ENCODE measurements at regions not wholly inside any gene's neighbourhood (a gene's known extent, or its start where the extent isn't known, plus 50 kb on each side); places are given as distances from the start of the nearest gene placed in this dataset.
A peak's percentile ranks its signal among the peaks of the same experiment; 100 is the strongest.

DNA sequence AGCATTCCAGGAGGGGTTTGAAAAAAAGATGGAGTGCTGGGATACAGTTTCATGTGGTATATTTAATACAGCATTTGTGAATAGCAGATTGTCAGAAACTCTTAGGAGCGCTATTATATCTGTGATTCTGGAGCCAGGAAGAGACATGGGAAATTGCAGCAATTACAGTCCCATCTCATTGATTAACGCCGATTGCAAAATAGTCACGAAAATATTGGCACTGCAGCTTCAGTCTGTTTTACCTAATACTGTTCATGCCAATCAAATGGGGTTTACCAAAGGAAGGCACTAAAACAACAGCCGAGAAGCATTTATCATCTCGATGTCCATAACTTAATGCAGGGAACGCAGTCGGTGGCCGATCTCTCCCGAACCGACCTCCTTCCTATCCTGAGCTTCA, 295.8 kb downstream of the TEX29 start:
- no peaks in the 10 kb centered on the region for H3K9me2 ChIP-seq (ENCODE audit: insufficient read depth, low read length)
- TF ChIP-seq, protein P1, sequence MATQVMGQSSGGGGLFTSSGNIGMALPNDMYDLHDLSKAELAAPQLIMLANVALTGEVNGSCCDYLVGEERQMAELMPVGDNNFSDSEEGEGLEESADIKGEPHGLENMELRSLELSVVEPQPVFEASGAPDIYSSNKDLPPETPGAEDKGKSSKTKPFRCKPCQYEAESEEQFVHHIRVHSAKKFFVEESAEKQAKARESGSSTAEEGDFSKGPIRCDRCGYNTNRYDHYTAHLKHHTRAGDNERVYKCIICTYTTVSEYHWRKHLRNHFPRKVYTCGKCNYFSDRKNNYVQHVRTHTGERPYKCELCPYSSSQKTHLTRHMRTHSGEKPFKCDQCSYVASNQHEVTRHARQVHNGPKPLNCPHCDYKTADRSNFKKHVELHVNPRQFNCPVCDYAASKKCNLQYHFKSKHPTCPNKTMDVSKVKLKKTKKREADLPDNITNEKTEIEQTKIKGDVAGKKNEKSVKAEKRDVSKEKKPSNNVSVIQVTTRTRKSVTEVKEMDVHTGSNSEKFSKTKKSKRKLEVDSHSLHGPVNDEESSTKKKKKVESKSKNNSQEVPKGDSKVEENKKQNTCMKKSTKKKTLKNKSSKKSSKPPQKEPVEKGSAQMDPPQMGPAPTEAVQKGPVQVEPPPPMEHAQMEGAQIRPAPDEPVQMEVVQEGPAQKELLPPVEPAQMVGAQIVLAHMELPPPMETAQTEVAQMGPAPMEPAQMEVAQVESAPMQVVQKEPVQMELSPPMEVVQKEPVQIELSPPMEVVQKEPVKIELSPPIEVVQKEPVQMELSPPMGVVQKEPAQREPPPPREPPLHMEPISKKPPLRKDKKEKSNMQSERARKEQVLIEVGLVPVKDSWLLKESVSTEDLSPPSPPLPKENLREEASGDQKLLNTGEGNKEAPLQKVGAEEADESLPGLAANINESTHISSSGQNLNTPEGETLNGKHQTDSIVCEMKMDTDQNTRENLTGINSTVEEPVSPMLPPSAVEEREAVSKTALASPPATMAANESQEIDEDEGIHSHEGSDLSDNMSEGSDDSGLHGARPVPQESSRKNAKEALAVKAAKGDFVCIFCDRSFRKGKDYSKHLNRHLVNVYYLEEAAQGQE (IDR thresholded peaks at IDR 0.05; ENCODE audit: borderline replicate concordance): peak; percentile 37
- no peak for TF ChIP-seq TAF1 (IDR thresholded peaks at IDR 0.05; ENCODE audit: low read depth)
- H3F3A ChIP-seq (ENCODE audit: insufficient read depth, low read length, poor library complexity, severe bottlenecking): no peaks in the 10 kb centered on the region
- H3K36me3 ChIP-seq (ENCODE audit: insufficient read depth, low read length): no peaks in the 10 kb centered on the region
- no peak overlapping the region for H2AFZ ChIP-seq (ENCODE audit: low read depth, low read length)
- H4K20me1 ChIP-seq (ENCODE audit: insufficient read depth): no peaks in the 10 kb centered on the region
- H3K27me3 ChIP-seq (ENCODE audit: insufficient read depth, low read depth, low read length): no peaks in the 10 kb centered on the region
- H3K9ac ChIP-seq (ENCODE audit: low read length): no peak overlapping the region
- H3K79me2 ChIP-seq (replicated peaks; ENCODE audit: insufficient read depth, low read length): no peaks in the 10 kb centered on the region
- H3K27ac ChIP-seq (ENCODE audit: low read length): no peak overlapping the region
- no peaks in the 10 kb centered on the region for H3K9me3 ChIP-seq (ENCODE audit: low read length)
- H3K4me2 ChIP-seq (ENCODE audit: low read length): peak overlapping the region; percentile 14
- no peak overlapping the region for H3K4me3 ChIP-seq (ENCODE audit: low read length)

DNA sequence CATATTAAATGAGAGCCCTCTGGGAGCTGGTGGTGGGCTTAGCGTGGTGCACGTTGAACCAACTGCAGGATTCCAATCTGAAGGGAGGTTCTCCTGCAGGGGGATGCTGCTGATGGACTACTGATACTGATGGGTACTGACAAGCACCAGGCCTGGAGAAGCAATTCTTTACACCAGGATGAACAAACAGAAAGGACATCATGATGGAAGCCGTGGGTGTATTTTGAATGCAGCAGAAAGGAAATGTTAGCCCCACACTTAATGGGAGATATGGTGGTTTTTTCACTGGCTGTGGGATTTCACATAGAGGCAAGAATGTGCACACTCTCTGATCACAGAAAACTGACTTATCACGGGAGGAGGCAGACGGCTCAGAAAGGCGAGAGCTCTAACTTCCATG, 299.7 kb downstream of the TEX29 start:
- H4K20me1 ChIP-seq (ENCODE audit: insufficient read depth): no peaks in the 10 kb centered on the region
- no peaks in the 10 kb centered on the region for H3K9me3 ChIP-seq (ENCODE audit: low read length)
- H3K36me3 ChIP-seq (ENCODE audit: insufficient read depth, low read length): no peaks in the 10 kb centered on the region
- no peaks in the 10 kb centered on the region for H3K27me3 ChIP-seq (ENCODE audit: insufficient read depth, low read depth, low read length)
- H3K79me2 ChIP-seq (replicated peaks; ENCODE audit: insufficient read depth, low read length): no peaks in the 10 kb centered on the region
- no peak overlapping the region for H3K27ac ChIP-seq (ENCODE audit: low read length)
- H3K4me3 ChIP-seq (ENCODE audit: low read length): no peak overlapping the region
- H3F3A ChIP-seq (ENCODE audit: insufficient read depth, low read length, poor library complexity, severe bottlenecking): no peaks in the 10 kb centered on the region
- no peaks in the 10 kb centered on the region for H3K9me2 ChIP-seq (ENCODE audit: insufficient read depth, low read length)
- no peak overlapping the region for H2AFZ ChIP-seq (ENCODE audit: low read depth, low read length)
- TF ChIP-seq POLR2AphosphoS5 (IDR thresholded peaks at IDR 0.05) (no peak), MXI1 (conservative IDR thresholded peaks at IDR 0.05; ENCODE audit: poor library complexity, severe bottlenecking) (no peak), EZH2 (IDR thresholded peaks at IDR 0.05; ENCODE audit: borderline replicate concordance, insufficient read depth, low read length, poor library complexity, severe bottlenecking) (no peak), EP300 (conservative IDR thresholded peaks at IDR 0.05; ENCODE audit: poor library complexity, severe bottlenecking) (no peak), SMC3 (conservative IDR thresholded peaks at IDR 0.05; ENCODE audit: poor library complexity) (no peak), RAD21 (conservative IDR thresholded peaks at IDR 0.05) (no peak), TAF1 (IDR thresholded peaks at IDR 0.05; ENCODE audit: low read depth) (no peak)
- TF ChIP-seq, protein P1 (IDR thresholded peaks at IDR 0.05; ENCODE audit: borderline replicate concordance): no peak
- TF ChIP-seq, protein P2, sequence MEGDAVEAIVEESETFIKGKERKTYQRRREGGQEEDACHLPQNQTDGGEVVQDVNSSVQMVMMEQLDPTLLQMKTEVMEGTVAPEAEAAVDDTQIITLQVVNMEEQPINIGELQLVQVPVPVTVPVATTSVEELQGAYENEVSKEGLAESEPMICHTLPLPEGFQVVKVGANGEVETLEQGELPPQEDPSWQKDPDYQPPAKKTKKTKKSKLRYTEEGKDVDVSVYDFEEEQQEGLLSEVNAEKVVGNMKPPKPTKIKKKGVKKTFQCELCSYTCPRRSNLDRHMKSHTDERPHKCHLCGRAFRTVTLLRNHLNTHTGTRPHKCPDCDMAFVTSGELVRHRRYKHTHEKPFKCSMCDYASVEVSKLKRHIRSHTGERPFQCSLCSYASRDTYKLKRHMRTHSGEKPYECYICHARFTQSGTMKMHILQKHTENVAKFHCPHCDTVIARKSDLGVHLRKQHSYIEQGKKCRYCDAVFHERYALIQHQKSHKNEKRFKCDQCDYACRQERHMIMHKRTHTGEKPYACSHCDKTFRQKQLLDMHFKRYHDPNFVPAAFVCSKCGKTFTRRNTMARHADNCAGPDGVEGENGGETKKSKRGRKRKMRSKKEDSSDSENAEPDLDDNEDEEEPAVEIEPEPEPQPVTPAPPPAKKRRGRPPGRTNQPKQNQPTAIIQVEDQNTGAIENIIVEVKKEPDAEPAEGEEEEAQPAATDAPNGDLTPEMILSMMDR (IDR thresholded peaks at IDR 0.05; ENCODE audit: poor library complexity, severe bottlenecking): no peak
- no peak overlapping the region for H3K4me2 ChIP-seq (ENCODE audit: low read length)
- H3K9ac ChIP-seq (ENCODE audit: low read length): no peak overlapping the region
